Heart left ventricle (tissue), 16 donors: ENCODE measurements at regions not wholly inside any gene's neighbourhood (a gene's known extent, or its start where the extent isn't known, plus 50 kb on each side); places are given as distances from the start of the nearest gene placed in this dataset.

Experiments
- ATAC-seq, 4 donors: fragments of 200-7000 bp; cut with Tn5 transposase; one replicate each; pipeline ENCODE4 v1.9.1; 2020 to 2022; ENCODE audit warnings: moderate library complexity in 4 of 4, mild to moderate bottlenecking in 3 of 4, moderate number of reproducible peaks in 1 of 4
- DNase-seq, 5 donors: peaks; one replicate each; pipeline ENCODE4 v3.0.0-alpha.2; 2020
- H3K27ac ChIP-seq, 12 donors: fragments of 200-600 bp; sonication (generic) in 4 of 12; one replicate each; pipeline versions ENCODE4 v1.5.0 to v1.8.0; 2016 to 2022; ENCODE audit warnings: mild to moderate bottlenecking in 2 of 12
- H3K27me3 ChIP-seq, 9 donors: fragments of 200-600 bp; sonication (generic) in 2 of 9; one replicate each; pipeline versions ENCODE4 v1.5.1 to v1.8.0; 2016 to 2022; ENCODE audit warnings: mild to moderate bottlenecking in 3 of 9
- H3K36me3 ChIP-seq, 9 donors: fragments of 200-600 bp; sonication (generic) in 2 of 9; one replicate each; pipeline versions ENCODE4 v1.5.0 to v1.8.0; 2018 to 2022; ENCODE audit warnings: mild to moderate bottlenecking in 2 of 9
- H3K4me1 ChIP-seq, 12 donors: fragments of 200-600 bp; sonication (generic) in 4 of 12; one replicate each; pipeline versions ENCODE4 v1.5.0 to v1.8.0; 2016 to 2022; ENCODE audit warnings: mild to moderate bottlenecking in 3 of 12
- H3K4me3 ChIP-seq, 12 donors: fragments of 200-600 bp; sonication (generic) in 4 of 12; one replicate each; pipeline versions ENCODE4 v1.5.0 to v1.8.0; 2017 to 2022; ENCODE audit warnings: mild to moderate bottlenecking in 9 of 12, moderate library complexity in 4 of 12
- H3K9me3 ChIP-seq, 12 donors: fragments of 200-600 bp; sonication (generic) in 4 of 12; one replicate each; pipeline versions ENCODE4 v1.5.0 to v1.8.0; 2016 to 2022; ENCODE audit warnings: mild to moderate bottlenecking in 1 of 12
- POLR2A ChIP-seq, 2 donors: fragments of 450-650 bp; IDR thresholded peaks; one replicate each; pipeline ENCODE4 v1.6.1; 2017; ENCODE audit warnings: antibody characterized with exemption in 2 of 2, mild to moderate bottlenecking in 2 of 2, moderate library complexity in 2 of 2
- WGBS, 4 donors: extraction: QIAGEN DNeasy Blood & Tissue Kit in 2 of 4; methylation state at CpG; one replicate each; pipeline versions ENCODE4 v1.1.5 to v1.1.7; 2013 to 2018; 5-methylcytosine and 5-hydroxymethylcytosine counted together
- intact Hi-C, 10 donors: fragments of 100-400 bp; cut with DNase I; formaldehyde crosslinking; loops; one replicate each; pipeline versions ENCODE4 v1.11.1 to v1.14.2; 2022
- TF ChIP-seq, protein P1 (sequence below), 12 donors: fragments of 200-600 bp; sonication (generic) in 4 of 12; IDR thresholded peaks; one replicate each; pipeline versions ENCODE4 v1.5.0 to v1.8.0; 2018 to 2022; ENCODE audit warnings: antibody characterized with exemption in 12 of 12, mild to moderate bottlenecking in 5 of 12
- donor health status: ischemic (EF 13 %, LVEDD 7.1; RV severe dilation, severe dysfunction).
- donor health status: healthy with polysubstance abuse.
- donor health status: DM: no; HTN: yes; CAD: no.
- donor health status: DM: no; HTN: no; CAD: no.
- donor health status: ischemic (EF 25% LVEDD 6.9; RV normal size, moderate dysfunction).
- donor health status: ischemic (EF 25% LVEDD 5.7; RV mildly dilated, moderate dysfunction).
- donor health status: healthy.
- donor health status: DM: yes; HTN: yes; CAD: no.
- donor health status: ischemic (EF 35%, LVEDD 5.7; RV mildly dilated, moderate dysfunction).
- donor health status: nonischemic (EF 11% LVEDD 7.7; RV severe dilation, severe dysfunction).
- donor health status: DM: yes; HTN: yes; CAD: no.
- donor health status: PGD.
- donor health status: ischemic (EF 29% LVEDD 5.4; RV normal size, mild dysfunction).
- donor health status: nonischemic (EF 23%, LVEDD 6.1; RV moderate dilation, normal function).

DNA sequence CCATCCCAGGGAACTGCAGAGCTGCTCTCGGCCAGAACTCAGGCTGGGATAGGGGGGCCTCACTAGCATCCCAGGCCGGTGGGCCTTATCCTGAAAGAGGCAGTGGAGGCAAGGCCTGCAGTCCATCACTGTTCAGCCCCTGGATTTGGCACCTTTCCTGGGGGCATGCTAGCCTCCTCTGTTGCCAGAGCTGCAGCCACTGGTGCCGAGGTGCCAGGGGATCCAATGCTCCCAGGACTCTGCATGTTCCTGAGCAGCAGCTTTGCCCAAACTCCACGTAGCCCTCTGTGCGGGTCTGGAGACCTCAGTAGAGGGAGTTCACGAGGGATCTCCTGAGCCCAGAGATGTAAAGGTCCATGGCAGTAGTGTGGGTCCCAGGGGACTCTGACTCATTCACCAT, 551.7 kb upstream of the AMOT start:
- DNase-seq (no peak), ATAC-seq (no peak)
- Histone ChIP-seq H3K36me3 (no peaks in the 10 kb centered on the region), H3K27me3 (peaks cover 0 to 7% (median 0%) of the 10 kb centered on the region in 9 donors), H3K4me1 (no peaks in the 10 kb centered on the region), H3K4me3 (no peak overlapping the region), H3K27ac (no peak overlapping the region), H3K9me3 (no peaks in the 10 kb centered on the region)
- intact Hi-C loops, result no loop called here
- TF ChIP-seq, protein P1, sequence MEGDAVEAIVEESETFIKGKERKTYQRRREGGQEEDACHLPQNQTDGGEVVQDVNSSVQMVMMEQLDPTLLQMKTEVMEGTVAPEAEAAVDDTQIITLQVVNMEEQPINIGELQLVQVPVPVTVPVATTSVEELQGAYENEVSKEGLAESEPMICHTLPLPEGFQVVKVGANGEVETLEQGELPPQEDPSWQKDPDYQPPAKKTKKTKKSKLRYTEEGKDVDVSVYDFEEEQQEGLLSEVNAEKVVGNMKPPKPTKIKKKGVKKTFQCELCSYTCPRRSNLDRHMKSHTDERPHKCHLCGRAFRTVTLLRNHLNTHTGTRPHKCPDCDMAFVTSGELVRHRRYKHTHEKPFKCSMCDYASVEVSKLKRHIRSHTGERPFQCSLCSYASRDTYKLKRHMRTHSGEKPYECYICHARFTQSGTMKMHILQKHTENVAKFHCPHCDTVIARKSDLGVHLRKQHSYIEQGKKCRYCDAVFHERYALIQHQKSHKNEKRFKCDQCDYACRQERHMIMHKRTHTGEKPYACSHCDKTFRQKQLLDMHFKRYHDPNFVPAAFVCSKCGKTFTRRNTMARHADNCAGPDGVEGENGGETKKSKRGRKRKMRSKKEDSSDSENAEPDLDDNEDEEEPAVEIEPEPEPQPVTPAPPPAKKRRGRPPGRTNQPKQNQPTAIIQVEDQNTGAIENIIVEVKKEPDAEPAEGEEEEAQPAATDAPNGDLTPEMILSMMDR (IDR thresholded peaks at IDR 0.05), result no peak
- TF ChIP-seq POLR2A (IDR thresholded peaks at IDR 0.05), result no peak
- WGBS, 4 donors, result 67 to 84% (median 82%) methylated on average over 4 to 6 of the region's 6 CpGs

DNA sequence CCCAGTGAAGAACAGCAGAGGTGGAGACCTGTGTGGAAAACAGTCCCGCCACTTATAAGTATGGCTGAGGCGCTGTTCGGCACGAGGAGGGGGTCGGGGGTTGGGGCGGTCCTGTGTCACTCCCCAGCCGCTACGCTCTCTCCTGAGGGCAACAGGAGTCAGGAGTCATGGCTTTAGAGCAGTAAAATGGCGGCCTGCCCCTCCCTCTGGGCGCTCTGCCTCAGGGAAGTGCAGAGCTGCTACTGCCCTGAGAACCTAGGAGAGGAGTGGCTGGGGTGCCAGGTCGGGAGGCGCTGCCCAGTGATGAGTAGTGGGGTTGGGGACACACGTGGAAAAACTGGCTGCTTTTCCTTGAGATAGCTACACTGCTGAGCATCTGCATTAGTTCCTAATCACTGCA, 551.2 kb upstream of the AMOT start:
- intact Hi-C loops, result no loop called here
- H3K4me1 ChIP-seq, result no peaks in the 10 kb centered on the region
- ATAC-seq (no peak), DNase-seq (no peak)
- peaks cover 0 to 7% (median 0%) of the 10 kb centered on the region in 9 donors for H3K27me3 ChIP-seq
- H3K9me3 ChIP-seq, result no peaks in the 10 kb centered on the region
- 76 to 89% (median 82%) methylated on average over 8 to 13 of the region's 13 CpGs for WGBS, 4 donors
- H3K4me3 ChIP-seq, result no peak overlapping the region
- no peaks in the 10 kb centered on the region for H3K36me3 ChIP-seq
- no peak for TF ChIP-seq POLR2A (IDR thresholded peaks at IDR 0.05)
- TF ChIP-seq, protein P1 (IDR thresholded peaks at IDR 0.05), result no peak
- no peak overlapping the region for H3K27ac ChIP-seq

DNA sequence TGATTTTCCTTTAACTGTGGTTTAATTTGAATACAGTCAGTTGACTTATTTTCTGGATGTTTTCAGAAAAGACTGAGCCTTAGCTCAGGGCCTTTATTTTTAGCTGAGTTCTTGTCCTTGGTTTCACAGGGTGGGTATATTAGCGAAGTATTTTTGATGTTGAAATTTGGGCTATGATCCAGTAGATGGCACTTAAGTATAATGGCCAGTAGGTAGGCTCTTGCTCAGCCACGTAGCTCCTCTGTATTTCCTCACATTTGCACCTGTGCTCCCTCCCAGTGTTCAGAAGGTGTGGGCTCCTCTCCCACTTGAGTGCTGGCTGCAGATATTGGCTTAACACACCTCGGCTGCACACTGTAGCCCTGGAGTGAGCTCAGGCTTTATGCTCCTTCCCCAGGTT, 549.9 kb upstream of the AMOT start:
- DNase-seq, result no peak

DNA sequence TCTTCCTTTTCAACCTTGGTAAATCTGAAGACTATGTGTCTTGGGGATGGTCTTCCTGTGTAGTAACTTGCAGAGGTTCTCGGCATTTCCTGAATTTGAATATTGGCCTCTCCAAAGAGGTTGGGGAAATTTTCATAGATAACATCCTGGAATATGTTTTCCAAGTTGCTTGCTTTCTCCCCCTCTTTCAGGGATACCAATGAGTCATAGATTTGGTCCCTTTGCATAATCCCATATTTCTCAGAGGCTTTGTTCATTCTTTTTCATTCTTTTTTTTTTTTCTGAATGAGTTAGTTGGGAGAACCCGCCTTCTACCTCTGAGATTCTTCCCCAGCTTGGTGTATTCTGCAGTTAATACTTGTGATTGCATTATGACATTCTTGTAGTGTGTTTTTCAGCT, 549.2 kb upstream of the AMOT start:
- TF ChIP-seq POLR2A (IDR thresholded peaks at IDR 0.05), result no peak
- TF ChIP-seq, protein P1 (IDR thresholded peaks at IDR 0.05), result no peak
- DNase-seq (no peak), ATAC-seq (no peak)
- Histone ChIP-seq H3K36me3 (no peaks in the 10 kb centered on the region), H3K9me3 (no peaks in the 10 kb centered on the region), H3K4me1 (no peaks in the 10 kb centered on the region), H3K27me3 (peaks cover 0 to 7% (median 0%) of the 10 kb centered on the region in 9 donors), H3K4me3 (no peak overlapping the region), H3K27ac (no peak overlapping the region)
- intact Hi-C loops, result no loop called here
- 85 to 92% (median 87%) methylated on average over 2 of the region's 2 CpGs for WGBS, 4 donors

More for the DNA sequence above, 549.9 kb upstream of the AMOT start:
- no peaks in the 10 kb centered on the region for H3K4me1 ChIP-seq
- WGBS, 4 donors, result 64 to 80% (median 76%) methylated on average over 3 of the region's 3 CpGs
- H3K9me3 ChIP-seq, result no peaks in the 10 kb centered on the region
- H3K27me3 ChIP-seq, result peaks cover 0 to 7% (median 0%) of the 10 kb centered on the region in 9 donors
- no peak overlapping the region for H3K27ac ChIP-seq
- intact Hi-C loops, result no loop called here
- H3K4me3 ChIP-seq, result no peak overlapping the region
- no peak for ATAC-seq
- H3K36me3 ChIP-seq, result no peaks in the 10 kb centered on the region
- no peak for TF ChIP-seq POLR2A (IDR thresholded peaks at IDR 0.05)
- TF ChIP-seq, protein P1 (IDR thresholded peaks at IDR 0.05), result no peak
